IMR-90 (cell line): ENCODE measurements at regions not wholly inside any gene's neighbourhood (a gene's known extent, or its start where the extent isn't known, plus 50 kb on each side); places are given as distances from the start of the nearest gene placed in this dataset.

Source experiments
- ATAC-seq: fragments of 200-7000 bp; cut with Tn5 transposase; 2 replicates; pipeline ENCODE4 v1.9.1; 2020; ENCODE audit warnings: low read depth, mild to moderate bottlenecking, moderate library complexity
- BruUV-seq: library from RNA; stranded (reverse); fragments of 400-500 nt; replicated peaks from 2 replicates; lab custom pipeline; 2021; lab: Mats Ljungman, UMichigan
- CTCF ChIA-PET: fragments of 300-600 bp; formaldehyde crosslinking; extraction: SDS; loops from one replicate; lab custom pipeline; 2021; ENCODE audit warnings: antibody characterized with exemption; lab: Yijun Ruan, JAX
- POLR2A ChIA-PET: fragments of 300-600 bp; sonication (Branson Sonifier 250); formaldehyde crosslinking; loops from one replicate; lab custom pipeline; 2022; ENCODE audit warnings: antibody characterized with exemption; ENCODE audit not compliant: unreplicated experiment; lab: Charles Lee
- DNase-seq: peaks from one replicate; pipeline ENCODE4 v3.0.0; 2013
- H2AFZ ChIP-seq: replicated peaks from 2 replicates; pipeline ENCODE3; 2013; ENCODE audit warnings: low read length, mild to moderate bottlenecking; ENCODE audit not compliant: poor library complexity
- H2AK5ac ChIP-seq: 2 replicates; pipeline ENCODE4 v1.6.1; 2013; ENCODE audit warnings: low read depth, low read length, inconsistent platforms
- H2AK9ac ChIP-seq: replicated peaks from 2 replicates; pipeline ENCODE3; 2013; ENCODE audit warnings: mild to moderate bottlenecking, low read depth, low read length, moderate library complexity; ENCODE audit not compliant: poor library complexity
- H2BK120ac ChIP-seq: 2 replicates; pipeline ENCODE4 v1.6.1; 2013; ENCODE audit warnings: low read depth, low read length, inconsistent platforms
- H2BK15ac ChIP-seq: 3 replicates; pipeline ENCODE4 v1.6.1; 2013; ENCODE audit warnings: low read depth, low read length, inconsistent platforms
- H2BK20ac ChIP-seq: 2 replicates; pipeline ENCODE4 v1.6.1; 2013; ENCODE audit warnings: low read depth, mild to moderate bottlenecking, inconsistent platforms, low read length, moderate library complexity
- H2BK5ac ChIP-seq: 2 replicates; pipeline ENCODE4 v1.6.1; 2013; ENCODE audit warnings: mild to moderate bottlenecking, low read depth, low read length, inconsistent platforms; ENCODE audit not compliant: poor library complexity, severe bottlenecking
- H3K14ac ChIP-seq: replicated peaks from 2 replicates; pipeline ENCODE4 v1.6.1; 2013; ENCODE audit warnings: low read depth, low read length, inconsistent platforms
- H3K18ac ChIP-seq: 2 replicates; pipeline ENCODE4 v1.6.1; 2013; ENCODE audit warnings: low read depth, low read length, control low read depth
- H3K23ac ChIP-seq: 2 replicates; pipeline ENCODE4 v1.6.1; 2013; ENCODE audit warnings: low read depth, low read length, inconsistent platforms
- H3K27ac ChIP-seq: 2 replicates; pipeline ENCODE4 v1.5.1; 2013; ENCODE audit warnings: mild to moderate bottlenecking, control low read depth, low read length; ENCODE audit not compliant: insufficient read depth
- H3K27me3 ChIP-seq: 2 replicates; pipeline ENCODE4 v1.6.1; 2013; ENCODE audit warnings: low read length; ENCODE audit not compliant: control insufficient read depth, insufficient read depth
- H3K36me3 ChIP-seq: 2 replicates; pipeline ENCODE4 v1.6.1; 2013; ENCODE audit warnings: low read length, mixed read lengths; ENCODE audit not compliant: control insufficient read depth, insufficient read depth
- H3K4ac ChIP-seq: 2 replicates; pipeline ENCODE4 v1.6.1; 2013; ENCODE audit warnings: low read depth, low read length, inconsistent platforms
- H3K4me1 ChIP-seq: 2 replicates; pipeline ENCODE4 v1.6.1; 2013; ENCODE audit warnings: low read length, mixed read lengths; ENCODE audit not compliant: control insufficient read depth, insufficient read depth
- H3K4me2 ChIP-seq: 2 replicates; pipeline ENCODE4 v1.6.1; 2013; ENCODE audit warnings: low read depth, mild to moderate bottlenecking, control low read depth, low read length, moderate library complexity
- H3K4me3 ChIP-seq: 2 replicates; pipeline ENCODE4 v1.5.1; 2013; ENCODE audit warnings: low read depth, mild to moderate bottlenecking, control low read depth, low read length, moderate library complexity; ENCODE audit not compliant: insufficient read depth
- H3K56ac ChIP-seq: 2 replicates; pipeline ENCODE4 v1.6.1; 2013; ENCODE audit warnings: low read length, inconsistent platforms; ENCODE audit not compliant: insufficient read depth; ENCODE audit errors: extremely low read depth
- H3K79me1 ChIP-seq, 2 experiments: 2 replicates each; pipeline ENCODE4 v1.6.1; 2013; ENCODE audit warnings: low read length in 2 of 2, inconsistent platforms in 1 of 2, low read depth in 1 of 2
- H3K9ac ChIP-seq: 2 replicates; pipeline ENCODE4 v1.6.1; 2013; ENCODE audit warnings: low read depth, low read length, control low read depth
- H3K9me1 ChIP-seq: 2 replicates; pipeline ENCODE4 v1.6.1; 2013; ENCODE audit warnings: low read length, inconsistent platforms; ENCODE audit not compliant: insufficient read depth
- H3K9me3 ChIP-seq: 2 replicates; pipeline ENCODE4 v1.6.1; 2013; ENCODE audit warnings: low read length; ENCODE audit not compliant: control insufficient read depth, insufficient read depth
- H4K20me1 ChIP-seq: 2 replicates; pipeline ENCODE4 v1.6.1; 2013; ENCODE audit warnings: low read length, inconsistent platforms; ENCODE audit not compliant: insufficient read depth
- H4K5ac ChIP-seq: 2 replicates; pipeline ENCODE4 v1.6.1; 2013; ENCODE audit warnings: mild to moderate bottlenecking, low read depth, low read length, control low read depth
- H4K8ac ChIP-seq, 2 experiments: 2 replicates each; pipeline ENCODE4 v1.6.1; 2013; ENCODE audit warnings: low read depth in 2 of 2, low read length in 2 of 2, control low read depth in 1 of 2, inconsistent platforms in 1 of 2
- H4K91ac ChIP-seq: 2 replicates; pipeline ENCODE4 v1.6.1; 2013; ENCODE audit warnings: low read depth, low read length, inconsistent platforms; ENCODE audit not compliant: insufficient read depth
- BHLHE40 ChIP-seq: fragments of 150-350 bp; IDR thresholded peaks from 2 replicates; pipeline ENCODE4 v1.6.1; 2016; ENCODE audit warnings: mild to moderate bottlenecking, low read depth, low read length
- CTCF ChIP-seq: conservative IDR thresholded peaks from 2 replicates; pipeline ENCODE4 v1.5.1; 2012; ENCODE audit warnings: mild to moderate bottlenecking, low read depth, low read length, improper control_type of control experiment
- MAFK ChIP-seq: IDR thresholded peaks from 2 replicates; pipeline ENCODE4 v1.6.1; 2012; ENCODE audit warnings: low read depth, low read length, improper control_type of control experiment
- MAZ ChIP-seq: IDR thresholded peaks from 2 replicates; pipeline ENCODE4 v1.6.1; 2012; ENCODE audit warnings: low read depth, mild to moderate bottlenecking, low read length, improper control_type of control experiment, moderate library complexity, borderline replicate concordance
- MXI1 ChIP-seq: IDR thresholded peaks from 2 replicates; pipeline ENCODE4 v1.6.1; 2012; ENCODE audit warnings: low read depth, mild to moderate bottlenecking, low read length, moderate library complexity, borderline replicate concordance
- NFE2L2 ChIP-seq: fragments of 150-350 bp; IDR thresholded peaks from 2 replicates; pipeline ENCODE4 v1.6.1; 2016; ENCODE audit warnings: low read depth, mild to moderate bottlenecking, low read length
- RFX5 ChIP-seq: IDR thresholded peaks from 2 replicates; pipeline ENCODE4 v1.8.0; 2012; ENCODE audit warnings: low read depth, mild to moderate bottlenecking, low read length, moderate library complexity
- SMC3 ChIP-seq: fragments of 150-350 bp; IDR thresholded peaks from 2 replicates; pipeline ENCODE4 v1.6.1; 2016; ENCODE audit warnings: low read depth, mild to moderate bottlenecking, antibody characterized with exemption, low read length, moderate library complexity
- WGBS, 2 experiments: methylation state at CpG; one replicate each; pipeline versions ENCODE4 v1.1.5 to v1.1.7; 2013; ENCODE audit warnings: missing lambda C conversion rate in 2 of 2; ENCODE audit not compliant: insufficient read length in 1 of 2; ENCODE audit errors: extremely low coverage in 2 of 2; 5-methylcytosine and 5-hydroxymethylcytosine counted together
- dilution Hi-C: fragments of 300-500 bp; cut with HindIII; formaldehyde crosslinking; loops from one replicate; pipeline ENCODE4 v1.14.3; 2018; ENCODE audit warnings: low sequenced_read_pairs; ENCODE audit not compliant: unreplicated experiment
- in situ Hi-C: fragments of 300-500 bp; cut with MboI; formaldehyde crosslinking; loops from 3 replicates; pipeline ENCODE4 v1.14.3; 2019; ENCODE audit warnings: low sequenced_read_pairs, inconsistent platforms, mixed read lengths
- intact Hi-C: fragments of 100-400 bp; cut with micrococcal nuclease; formaldehyde crosslinking; loops from 2 replicates; pipeline ENCODE4 v1.10.0; 2022

DNA sequence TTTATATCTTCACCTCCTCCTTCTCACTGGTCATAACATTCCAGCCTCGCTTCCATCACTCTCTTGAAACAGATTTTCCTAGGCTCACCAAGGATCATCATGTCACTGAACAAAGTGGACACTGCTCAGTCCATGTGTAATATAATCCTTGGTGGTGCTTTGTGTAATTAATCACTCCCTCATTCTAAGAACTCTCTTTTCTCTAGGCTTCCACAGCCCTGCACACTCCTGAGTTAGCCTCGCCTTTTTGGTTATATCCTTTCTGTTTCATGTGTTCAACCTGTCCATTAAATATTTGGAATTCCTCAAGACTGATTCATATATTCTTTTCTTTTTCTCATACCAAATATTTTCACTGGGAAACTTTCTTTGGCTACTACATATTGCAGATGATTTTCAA lies 440.8 kb downstream of the PYDC2 start:
- Histone ChIP-seq H3K4me1 (no peaks in the 10 kb centered on the region), H2BK20ac (no peak overlapping the region), H3K56ac (no peak overlapping the region), H3K4me2 (no peak overlapping the region), H3K14ac (no peak overlapping the region), H4K5ac (no peak overlapping the region), H2BK15ac (no peak overlapping the region), H4K20me1 (no peaks in the 10 kb centered on the region), H3K9me1 (no peaks in the 10 kb centered on the region), H3K9ac (no peak overlapping the region), H2AK5ac (no peak overlapping the region), H3K18ac (no peak overlapping the region), H3K79me1 (no peaks in the 10 kb centered on the region), H2AFZ (no peak overlapping the region), H2AK9ac (no peak overlapping the region), H3K36me3 (no peaks in the 10 kb centered on the region), H3K4me3 (no peak overlapping the region), H2BK5ac (no peak overlapping the region), H4K91ac (no peak overlapping the region), H3K27me3 (no peaks in the 10 kb centered on the region), H3K27ac (no peak overlapping the region), H3K4ac (no peak overlapping the region), H3K23ac (no peak overlapping the region), H4K8ac (no peak overlapping the region), H2BK120ac (no peak overlapping the region), H3K9me3 (peaks cover 3% of the 10 kb centered on the region)
- in situ Hi-C loops (no loop called here), dilution Hi-C loops (no loop called here), intact Hi-C loops (no loop called here)
- no TSS peak for BruUV-seq
- no CpG with 5 or more reads among the region's 2 CpGs for WGBS, 2 experiments
- ATAC-seq (no peak), DNase-seq (no peak)
- ChIA-PET POLR2A (no interaction called here), CTCF (no interaction called here)
- TF ChIP-seq MAZ (no peak), RFX5 (no peak), CTCF (no peak), MXI1 (no peak), NFE2L2 (no peak), SMC3 (no peak), BHLHE40 (no peak), MAFK (no peak)
